Ascending aorta (tissue), 2 donors: ENCODE measurements at regions not wholly inside any gene's neighbourhood (a gene's known extent, or its start where the extent isn't known, plus 50 kb on each side); places are given as distances from the start of the nearest gene placed in this dataset.
"Not testable (repeated sequence)": the region's sequence is repeated elsewhere in the genome, so short reads cannot be mapped to it uniquely, and the experiment has no call there.

Source experiments
- DNase-seq, 2 donors: peaks; one replicate each; pipeline ENCODE4 v3.0.0-alpha.2; 2019; ENCODE audit warnings: low spot score in 2 of 2
- H3K27ac ChIP-seq, 2 donors: fragments of 200-600 bp; sonication (generic); one replicate each; pipeline ENCODE4 v1.5.1; 2016 to 2017; ENCODE audit warnings: mild to moderate bottlenecking in 1 of 2
- H3K27me3 ChIP-seq: fragments of 200-600 bp; sonication (generic); one replicate; pipeline ENCODE4 v1.5.1; 2017
- H3K36me3 ChIP-seq, 2 donors: fragments of 200-600 bp; sonication (generic); one replicate each; pipeline ENCODE4 v1.5.1; 2016
- H3K4me1 ChIP-seq, 2 donors: fragments of 200-600 bp; sonication (generic); one replicate each; pipeline ENCODE4 v1.5.1; 2016 to 2017; ENCODE audit warnings: mild to moderate bottlenecking in 1 of 2
- H3K4me3 ChIP-seq, 2 donors: fragments of 200-600 bp; sonication (generic); one replicate each; pipeline ENCODE4 v1.5.1; 2016 to 2017; ENCODE audit warnings: mild to moderate bottlenecking in 1 of 2
- H3K9me3 ChIP-seq, 2 donors: fragments of 200-600 bp; sonication (generic); one replicate each; pipeline ENCODE4 v1.5.1; 2016
- intact Hi-C: fragments of 100-400 bp; cut with DNase I; formaldehyde crosslinking; loops from one replicate; pipeline ENCODE4 v1.15.1; 2023

DNA sequence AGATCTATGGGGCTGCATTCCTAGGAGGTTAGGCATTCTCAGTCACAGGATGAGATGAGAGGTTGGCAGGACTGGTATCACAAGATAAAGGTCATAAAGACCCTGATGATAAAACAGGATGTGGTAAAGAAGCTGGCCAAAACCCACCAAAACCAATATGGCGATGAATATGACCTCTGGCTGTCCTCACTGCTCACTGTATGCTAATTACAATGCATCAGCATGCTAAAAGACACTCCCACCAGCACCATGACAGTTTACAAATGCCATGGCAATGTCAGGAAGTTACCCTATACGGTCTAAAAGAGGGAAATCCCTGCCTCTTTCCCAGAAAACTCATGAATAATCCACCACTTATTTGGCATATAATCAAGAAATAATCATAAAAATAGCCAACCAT, 138.8 kb upstream of the NBPF19 start:
- H3K9me3 ChIP-seq, H3K4me1 ChIP-seq, H3K36me3 ChIP-seq, intact Hi-C loops, H3K27me3 ChIP-seq, H3K27ac ChIP-seq, DNase-seq, H3K4me3 ChIP-seq: not testable (repeated sequence)

DNA sequence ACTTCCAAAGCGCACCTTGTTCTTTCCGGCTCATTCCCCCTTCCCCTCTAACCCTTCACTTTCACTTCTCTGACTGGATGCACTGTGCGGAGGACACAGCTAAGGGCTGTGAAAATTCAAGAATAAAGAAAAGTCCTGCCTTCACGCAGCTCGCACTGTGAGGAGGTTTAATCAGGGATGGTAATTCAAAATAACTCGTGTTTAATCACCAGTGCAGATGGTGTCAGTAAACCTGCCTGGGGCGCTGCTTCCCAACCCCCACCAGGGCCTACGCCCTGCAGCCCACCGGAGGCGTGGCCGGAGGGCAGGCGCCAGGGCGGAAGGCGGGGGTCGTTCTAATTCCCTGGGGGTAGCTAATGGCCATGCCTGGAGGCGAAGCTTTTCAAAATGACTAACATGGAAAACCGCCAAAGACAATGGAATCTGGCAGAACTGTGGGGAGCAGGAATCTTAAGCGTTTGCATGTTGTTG, 136.6 kb upstream of the NBPF19 start:
- H3K9me3 ChIP-seq, H3K4me3 ChIP-seq, DNase-seq, H3K4me1 ChIP-seq, H3K36me3 ChIP-seq, H3K27me3 ChIP-seq, intact Hi-C loops, H3K27ac ChIP-seq: not testable (repeated sequence)

DNA sequence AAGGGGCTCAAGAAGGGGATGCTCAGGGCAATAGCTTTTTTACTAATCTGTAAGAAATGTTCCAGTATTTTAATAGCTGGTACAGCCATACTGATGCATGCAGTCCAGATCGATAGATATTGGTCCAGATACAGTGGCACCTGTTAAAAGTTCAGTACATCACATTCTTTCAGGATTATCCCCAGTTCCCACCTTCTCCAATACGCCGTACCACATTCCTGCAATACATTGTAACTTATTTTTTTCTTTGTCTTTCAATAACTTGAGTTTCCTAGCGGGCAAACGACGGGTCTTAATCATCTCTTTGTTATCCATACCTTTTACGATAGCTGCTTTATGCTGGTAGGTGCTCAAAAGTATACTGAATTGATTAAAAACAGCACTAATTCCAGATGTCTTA, 136.1 kb upstream of the NBPF19 start:
- DNase-seq, H3K27me3 ChIP-seq, intact Hi-C loops, H3K4me1 ChIP-seq, H3K27ac ChIP-seq, H3K9me3 ChIP-seq, H3K36me3 ChIP-seq, H3K4me3 ChIP-seq: not testable (repeated sequence)

GRCh38 chr1:149349448-149349847, 125.4 kb upstream of the NBPF19 start:
- H3K27me3 ChIP-seq, DNase-seq, H3K4me1 ChIP-seq, H3K36me3 ChIP-seq, intact Hi-C loops, H3K27ac ChIP-seq, H3K4me3 ChIP-seq, H3K9me3 ChIP-seq: not testable (repeated sequence)

DNA sequence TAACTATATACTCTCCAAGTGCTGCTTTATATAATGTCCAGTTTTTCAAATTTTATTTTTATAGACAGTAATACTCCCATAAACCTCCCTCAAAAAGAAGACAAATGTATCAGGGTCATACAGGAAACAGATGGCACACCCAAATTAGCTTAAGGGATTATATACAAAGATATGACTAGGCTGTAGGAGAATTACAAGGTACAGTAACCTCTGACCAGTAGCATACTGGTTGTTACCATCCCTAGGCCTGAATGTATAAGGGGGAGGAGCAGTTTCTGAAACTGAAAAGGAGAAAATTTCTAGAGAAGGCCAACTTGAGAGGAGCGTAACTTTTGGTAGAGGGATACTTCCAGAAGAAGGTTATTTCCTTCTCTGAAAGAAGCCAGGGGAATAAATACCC, 122.6 kb upstream of the NBPF19 start:
- H3K27me3 ChIP-seq, intact Hi-C loops, H3K4me3 ChIP-seq, H3K9me3 ChIP-seq, H3K36me3 ChIP-seq, DNase-seq, H3K4me1 ChIP-seq, H3K27ac ChIP-seq: not testable (repeated sequence)

GRCh38 chr1:149354579-149354978, 120.3 kb upstream of the NBPF19 start:
- H3K4me3 ChIP-seq, H3K4me1 ChIP-seq, H3K9me3 ChIP-seq, H3K27me3 ChIP-seq, DNase-seq, H3K36me3 ChIP-seq, intact Hi-C loops, H3K27ac ChIP-seq: not testable (repeated sequence)

DNA sequence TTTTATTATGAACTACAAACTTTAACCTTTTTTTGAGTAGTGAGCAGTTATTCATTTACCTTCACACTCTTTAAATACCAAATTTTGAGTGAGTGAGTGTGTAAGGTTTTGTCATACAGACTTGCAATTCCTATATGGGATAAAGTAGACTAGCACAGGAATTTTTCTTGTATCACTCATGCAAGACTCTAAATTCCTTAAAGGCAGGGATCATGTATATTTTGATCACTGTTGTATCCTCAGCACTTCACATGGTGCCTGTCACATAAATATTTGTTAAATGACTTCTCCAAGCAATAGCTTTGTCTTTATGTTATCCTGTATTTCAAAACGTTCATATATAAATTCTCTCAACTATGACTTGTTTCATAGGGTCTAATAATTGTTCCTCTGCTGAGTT, 119.1 kb upstream of the NBPF19 start:
- H3K27ac ChIP-seq, DNase-seq, H3K4me3 ChIP-seq, H3K27me3 ChIP-seq, H3K4me1 ChIP-seq, H3K9me3 ChIP-seq, intact Hi-C loops, H3K36me3 ChIP-seq: not testable (repeated sequence)

DNA sequence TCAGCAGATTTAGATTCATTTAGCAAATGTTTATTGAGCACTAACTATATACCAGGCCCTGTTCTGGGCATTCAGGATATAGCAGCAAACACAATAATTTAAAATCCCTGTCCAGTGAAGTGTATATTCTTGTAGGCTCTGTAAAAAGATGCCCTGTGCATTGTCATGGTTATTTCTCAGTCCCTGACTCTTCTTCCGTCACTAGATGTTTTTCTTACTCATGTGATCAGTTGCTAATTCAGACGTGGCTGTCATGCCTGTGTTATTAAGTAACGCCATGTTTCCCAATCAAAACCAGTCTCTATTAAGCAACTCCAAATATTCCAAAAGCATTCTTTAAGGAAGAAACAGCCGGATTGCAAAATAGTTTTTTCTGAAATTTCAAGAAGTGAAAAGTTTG, 118.7 kb upstream of the NBPF19 start:
- H3K9me3 ChIP-seq, H3K27ac ChIP-seq, intact Hi-C loops, H3K4me1 ChIP-seq, H3K36me3 ChIP-seq, H3K27me3 ChIP-seq, DNase-seq, H3K4me3 ChIP-seq: not testable (repeated sequence)

DNA sequence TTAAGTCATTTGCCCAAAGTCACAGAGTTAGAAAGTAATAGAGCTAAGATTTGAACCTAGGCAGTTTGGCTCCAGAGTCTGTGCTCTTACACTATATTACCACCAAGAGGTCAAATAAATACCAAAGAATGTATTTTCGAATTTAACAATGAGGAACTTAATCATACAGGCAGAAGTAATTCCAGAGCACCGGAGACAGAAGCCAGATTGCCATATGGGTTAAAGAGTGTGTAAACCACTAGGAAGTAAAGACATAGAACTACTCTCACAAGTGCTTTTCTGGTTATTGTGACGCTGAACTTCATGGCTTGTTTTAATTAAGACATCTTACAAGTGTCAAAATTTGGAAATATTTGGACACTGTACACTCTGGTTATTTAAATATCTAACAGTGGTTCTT, 114.5 kb upstream of the NBPF19 start:
- H3K27me3 ChIP-seq, intact Hi-C loops, H3K9me3 ChIP-seq, H3K27ac ChIP-seq, H3K36me3 ChIP-seq, H3K4me3 ChIP-seq, H3K4me1 ChIP-seq, DNase-seq: not testable (repeated sequence)

GRCh38 chr1:149361310-149361709, 113.5 kb upstream of the NBPF19 start:
- H3K27me3 ChIP-seq, intact Hi-C loops, H3K9me3 ChIP-seq, H3K4me3 ChIP-seq, DNase-seq, H3K36me3 ChIP-seq, H3K27ac ChIP-seq, H3K4me1 ChIP-seq: not testable (repeated sequence)

GRCh38 chr1:149364188-149364981, 110.5 kb upstream of the NBPF19 start:
- H3K4me3 ChIP-seq, DNase-seq, H3K27me3 ChIP-seq, intact Hi-C loops, H3K36me3 ChIP-seq, H3K9me3 ChIP-seq, H3K27ac ChIP-seq, H3K4me1 ChIP-seq: not testable (repeated sequence)

GRCh38 chr1:149366402-149366801, 108.4 kb upstream of the NBPF19 start:
- DNase-seq, H3K27ac ChIP-seq, H3K36me3 ChIP-seq, H3K9me3 ChIP-seq, H3K27me3 ChIP-seq, H3K4me1 ChIP-seq, intact Hi-C loops, H3K4me3 ChIP-seq: not testable (repeated sequence)

DNA sequence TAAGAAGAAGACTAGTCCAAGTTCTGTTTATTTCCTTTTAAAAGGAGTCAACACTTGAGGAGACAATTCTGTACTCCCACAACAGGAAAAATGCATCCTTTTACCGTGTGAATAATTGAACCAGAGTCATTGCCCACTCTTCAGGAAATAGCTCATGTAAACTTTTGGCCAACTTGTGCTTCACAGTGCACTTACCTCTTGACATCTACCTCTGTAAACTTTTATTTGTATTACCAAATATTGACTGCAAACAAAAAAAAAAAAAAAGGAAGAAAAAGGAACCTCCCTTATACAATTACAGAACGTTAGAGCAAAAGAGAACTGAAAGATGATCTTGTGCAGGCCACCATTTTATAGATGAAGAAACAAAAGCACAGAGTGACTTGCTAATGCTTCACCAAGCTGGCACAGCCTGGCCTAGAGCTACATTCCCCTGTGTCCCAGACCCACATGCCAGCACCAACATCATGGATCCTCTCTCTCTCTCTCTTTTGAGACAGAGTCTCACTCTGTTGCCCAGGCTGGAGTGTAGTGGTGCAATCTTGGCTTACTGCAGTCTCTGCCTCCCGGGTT, 107.3 kb upstream of the NBPF19 start:
- H3K4me1 ChIP-seq, H3K9me3 ChIP-seq, H3K27ac ChIP-seq, H3K27me3 ChIP-seq, intact Hi-C loops, H3K4me3 ChIP-seq, DNase-seq, H3K36me3 ChIP-seq: not testable (repeated sequence)

- H3K36me3 ChIP-seq, intact Hi-C loops, DNase-seq, H3K4me3 ChIP-seq, H3K27me3 ChIP-seq, H3K27ac ChIP-seq, H3K9me3 ChIP-seq, H3K4me1 ChIP-seq: not testable (repeated sequence)
Observed at GRCh38 chr1:149368337-149368736, 106.5 kb upstream of the NBPF19 start.

- H3K4me1 ChIP-seq, H3K27me3 ChIP-seq, H3K9me3 ChIP-seq, H3K4me3 ChIP-seq, H3K27ac ChIP-seq, DNase-seq, intact Hi-C loops, H3K36me3 ChIP-seq: not testable (repeated sequence)
Observed at GRCh38 chr1:149369081-149369480, 105.8 kb upstream of the NBPF19 start.
